A673 (cell line): ENCODE measurements at regions not wholly inside any gene's neighbourhood (a gene's known extent, or its start where the extent isn't known, plus 50 kb on each side); places are given as distances from the start of the nearest gene placed in this dataset.

Source experiments
- BruUV-seq: library from RNA; stranded (reverse); fragments of 400-500 nt; replicated peaks from 2 replicates; lab custom pipeline; 2021; lab: Mats Ljungman, UMichigan
- CTCF ChIA-PET: fragments of 300-600 bp; sonication (Branson Sonifier 250); formaldehyde crosslinking; loops from one replicate; lab custom pipeline; 2022; ENCODE audit warnings: antibody characterized with exemption; lab: Charles Lee
- POLR2A ChIA-PET: fragments of 300-600 bp; sonication (Branson Sonifier 250); formaldehyde crosslinking; loops from one replicate; lab custom pipeline; 2022; ENCODE audit warnings: antibody characterized with exemption; ENCODE audit not compliant: low non-redundant PET; lab: Charles Lee
- DNase-seq: peaks from one replicate; pipeline ENCODE4 v3.0.0-alpha.2; 2015; ENCODE audit warnings: low spot score
- H3K27ac ChIP-seq: fragments of 200-600 bp; sonication (generic); 2 replicates; pipeline ENCODE4 v1.5.1; 2016; ENCODE audit warnings: mixed run types, low read depth, mild to moderate bottlenecking, mixed read lengths, antibody characterized with exemption, low read length; ENCODE audit not compliant: poor library complexity, severe bottlenecking
- H3K27me3 ChIP-seq: fragments of 200-600 bp; sonication (generic); replicated peaks from 2 replicates; pipeline ENCODE4 v1.6.1; 2017; ENCODE audit warnings: mixed run types, low read depth, mild to moderate bottlenecking, mixed read lengths, antibody characterized with exemption, low read length; ENCODE audit not compliant: insufficient read depth, poor library complexity
- H3K36me3 ChIP-seq: fragments of 200-600 bp; sonication (generic); 2 replicates; pipeline ENCODE4 v1.6.1; 2016; ENCODE audit warnings: mixed run types, mild to moderate bottlenecking, mixed read lengths, antibody characterized with exemption, low read length; ENCODE audit not compliant: insufficient read depth, poor library complexity, severe bottlenecking
- H3K4me1 ChIP-seq: fragments of 200-600 bp; sonication (generic); 2 replicates; pipeline ENCODE4 v1.6.1; 2017; ENCODE audit warnings: mixed run types, mild to moderate bottlenecking, mixed read lengths, antibody characterized with exemption, low read length; ENCODE audit not compliant: insufficient read depth, poor library complexity, severe bottlenecking
- H3K4me3 ChIP-seq: fragments of 200-600 bp; sonication (generic); 2 replicates; pipeline ENCODE4 v1.5.1; 2016; ENCODE audit warnings: low read depth, mixed run types, mild to moderate bottlenecking, mixed read lengths, low read length; ENCODE audit not compliant: poor library complexity, severe bottlenecking
- H3K9me3 ChIP-seq: fragments of 200-600 bp; sonication (generic); 2 replicates; pipeline ENCODE4 v1.6.1; 2016; ENCODE audit warnings: mixed run types, low read depth, mild to moderate bottlenecking, mixed read lengths, antibody characterized with exemption, low read length; ENCODE audit not compliant: poor library complexity, severe bottlenecking
- CTCF ChIP-seq: fragments of 300-800, 200-600 bp; sonication (generic); conservative IDR thresholded peaks from 2 replicates; pipeline ENCODE4 v1.5.1; 2017; ENCODE audit warnings: low read depth, mild to moderate bottlenecking, antibody characterized with exemption, low read length, moderate library complexity, mixed read lengths
- EZH2 ChIP-seq: fragments of 200-600 bp; sonication (generic); IDR thresholded peaks from 2 replicates; pipeline ENCODE4 v1.6.1; 2017; ENCODE audit warnings: borderline replicate concordance, low read depth, mild to moderate bottlenecking, mixed read lengths, antibody characterized with exemption, low read length; ENCODE audit not compliant: poor library complexity, severe bottlenecking
- intact Hi-C: fragments of 100-400 bp; cut with micrococcal nuclease; formaldehyde crosslinking; loops from one replicate; pipeline ENCODE4 v1.10.0; 2022; ENCODE audit not compliant: unreplicated experiment

- POLR2A ChIA-PET = no interaction called here
- no peak for DNase-seq
- peaks cover 22% of the 10 kb centered on the region for H3K4me1 ChIP-seq
- intact Hi-C loops = no loop called here
- no peak overlapping the region for H3K4me3 ChIP-seq
- BruUV-seq = no TSS peak
- CTCF ChIA-PET = no interaction called here
- H3K27ac ChIP-seq = no peak overlapping the region
- no peaks in the 10 kb centered on the region for H3K9me3 ChIP-seq
- TF ChIP-seq CTCF (no peak), EZH2 (no peak)
- H3K36me3 ChIP-seq = no peaks in the 10 kb centered on the region
- no peaks in the 10 kb centered on the region for H3K27me3 ChIP-seq
Measured at GRCh38 chr13:73958657-73959397, 175.4 kb downstream of the KLF12 start.

GRCh38 chr13:73957889-73958288 lies 176.3 kb downstream of the KLF12 start:
- ChIA-PET CTCF (no interaction called here), POLR2A (no interaction called here)
- H3K36me3 ChIP-seq = no peaks in the 10 kb centered on the region
- H3K27ac ChIP-seq = no peak overlapping the region
- intact Hi-C loops = no loop called here
- no peaks in the 10 kb centered on the region for H3K9me3 ChIP-seq
- H3K27me3 ChIP-seq = no peaks in the 10 kb centered on the region
- H3K4me3 ChIP-seq = no peak overlapping the region
- no TSS peak for BruUV-seq
- peaks cover 30% of the 10 kb centered on the region for H3K4me1 ChIP-seq
- no peak for DNase-seq
- no peak for TF ChIP-seq EZH2
- no peak for TF ChIP-seq CTCF

- DNase-seq = no peak
- ChIA-PET CTCF (no interaction called here), POLR2A (interaction anchor here (0.6 kb wide), 1 partner anchor 121 kb away, joined by 3 read pairs; no protein-coding TSS in a partner anchor)
- intact Hi-C loops = no loop called here
- H3K4me1 ChIP-seq = peaks cover 30% of the 10 kb centered on the region
- H3K9me3 ChIP-seq = no peaks in the 10 kb centered on the region
- H3K27ac ChIP-seq = no peak overlapping the region
- no peak overlapping the region for H3K4me3 ChIP-seq
- no peaks in the 10 kb centered on the region for H3K27me3 ChIP-seq
- BruUV-seq = no TSS peak
- H3K36me3 ChIP-seq = no peaks in the 10 kb centered on the region
- TF ChIP-seq EZH2 (no peak), CTCF (no peak)
Measured at GRCh38 chr13:73956795-73957408, 177.3 kb downstream of the KLF12 start.
